H9 (cell line): ENCODE measurements at regions not wholly inside any gene's neighbourhood (a gene's known extent, or its start where the extent isn't known, plus 50 kb on each side); places are given as distances from the start of the nearest gene placed in this dataset.

Experiments
- DNase-seq: peaks from one replicate; pipeline ENCODE4 v3.0.0-alpha.2; 2017
- H2AFZ ChIP-seq: one replicate; pipeline ENCODE4 v1.6.1; 2013; ENCODE audit warnings: mild to moderate bottlenecking, low read length, control low read depth, moderate library complexity
- H2AK5ac ChIP-seq: 2 replicates; pipeline ENCODE4 v1.6.1; 2013; ENCODE audit warnings: low read length, control low read depth, mixed read lengths; ENCODE audit not compliant: insufficient read length
- H2BK120ac ChIP-seq: one replicate; pipeline ENCODE4 v1.6.1; 2013; ENCODE audit warnings: low read depth, mild to moderate bottlenecking, low read length, control low read depth, inconsistent platforms; ENCODE audit not compliant: poor library complexity, severe bottlenecking
- H2BK12ac ChIP-seq: 2 replicates; pipeline ENCODE4 v1.6.1; 2013; ENCODE audit warnings: low read length, control low read depth, mixed read lengths, low read depth; ENCODE audit not compliant: insufficient read length
- H2BK15ac ChIP-seq: 2 replicates; pipeline ENCODE4 v1.6.1; 2013; ENCODE audit warnings: low read depth, low read length, control low read depth
- H2BK20ac ChIP-seq: one replicate; pipeline ENCODE4 v1.6.1; 2013; ENCODE audit warnings: low read depth, mild to moderate bottlenecking, low read length, control low read depth, inconsistent platforms; ENCODE audit not compliant: poor library complexity, severe bottlenecking
- H2BK5ac ChIP-seq: 2 replicates; pipeline ENCODE4 v1.6.1; 2013; ENCODE audit warnings: low read length, control low read depth, mixed read lengths; ENCODE audit not compliant: insufficient read length
- H3K14ac ChIP-seq: 2 replicates; pipeline ENCODE4 v1.6.1; 2013; ENCODE audit warnings: low read length, control low read depth; ENCODE audit not compliant: insufficient read depth
- H3K18ac ChIP-seq: 2 replicates; pipeline ENCODE4 v1.6.1; 2013; ENCODE audit warnings: low read depth, mild to moderate bottlenecking, mixed read lengths, low read length, control low read depth; ENCODE audit not compliant: insufficient read length
- H3K23ac ChIP-seq: 2 replicates; pipeline ENCODE4 v1.6.1; 2013; ENCODE audit warnings: low read length, control low read depth, mixed read lengths, low read depth; ENCODE audit not compliant: insufficient read length
- H3K23me2 ChIP-seq: 2 replicates; pipeline ENCODE4 v1.6.1; 2013; ENCODE audit warnings: low read depth, mild to moderate bottlenecking, mixed read lengths, low read length, control low read depth; ENCODE audit not compliant: insufficient read length, poor library complexity, severe bottlenecking
- H3K27ac ChIP-seq: 2 replicates; pipeline ENCODE4 v1.5.1; 2013; ENCODE audit warnings: low read length, control low read depth, mixed read lengths, low read depth; ENCODE audit not compliant: insufficient read length
- H3K27me3 ChIP-seq: 2 replicates; pipeline ENCODE4 v1.6.1; 2013; ENCODE audit warnings: low read length, control low read depth, inconsistent platforms; ENCODE audit not compliant: insufficient read depth
- H3K4ac ChIP-seq: 2 replicates; pipeline ENCODE4 v1.6.1; 2013; ENCODE audit warnings: low read depth, mild to moderate bottlenecking, control low read depth, inconsistent platforms, low read length, moderate library complexity
- H3K4me1 ChIP-seq: 2 replicates; pipeline ENCODE4 v1.6.1; 2013; ENCODE audit warnings: low read length, control low read depth, inconsistent platforms; ENCODE audit not compliant: insufficient read depth
- H3K4me2 ChIP-seq: 2 replicates; pipeline ENCODE4 v1.6.1; 2013; ENCODE audit warnings: low read length, control low read depth, mixed read lengths; ENCODE audit not compliant: insufficient read length, insufficient read depth
- H3K56ac ChIP-seq: 2 replicates; pipeline ENCODE4 v1.6.1; 2013; ENCODE audit warnings: low read depth, mild to moderate bottlenecking, mixed read lengths, low read length, control low read depth; ENCODE audit not compliant: insufficient read length
- H3K79me1 ChIP-seq: 2 replicates; pipeline ENCODE4 v1.6.1; 2013; ENCODE audit warnings: low read depth, mild to moderate bottlenecking, moderate library complexity, low read length, control low read depth, inconsistent platforms; ENCODE audit not compliant: insufficient read depth, poor library complexity, severe bottlenecking
- H3K79me2 ChIP-seq: 2 replicates; pipeline ENCODE4 v1.6.1; 2013; ENCODE audit warnings: low read length, control low read depth, inconsistent platforms; ENCODE audit not compliant: insufficient read depth
- H3K9ac ChIP-seq: 2 replicates; pipeline ENCODE4 v1.6.1; 2013; ENCODE audit warnings: low read length, control low read depth, mixed read lengths; ENCODE audit not compliant: insufficient read length; ENCODE audit errors: extremely low read depth
- H3K9me3 ChIP-seq: one replicate; pipeline ENCODE4 v1.6.1; 2013; ENCODE audit warnings: low read depth, low read length, inconsistent platforms; ENCODE audit not compliant: control insufficient read depth
- H3T11ph ChIP-seq: one replicate; pipeline ENCODE4 v1.6.1; 2013; ENCODE audit warnings: mild to moderate bottlenecking, low read length, control low read depth, inconsistent platforms
- H4K20me1 ChIP-seq: one replicate; pipeline ENCODE4 v1.6.1; 2013; ENCODE audit not compliant: control insufficient read depth, insufficient read length, insufficient read depth
- H4K5ac ChIP-seq: 2 replicates; pipeline ENCODE4 v1.6.1; 2013; ENCODE audit warnings: low read depth, mild to moderate bottlenecking, mixed read lengths, low read length, control low read depth; ENCODE audit not compliant: insufficient read length
- H4K8ac ChIP-seq: replicated peaks from 2 replicates; pipeline ENCODE4 v1.6.1; 2013; ENCODE audit warnings: low read length, control low read depth, mixed read lengths, low read depth; ENCODE audit not compliant: insufficient read length
- H4K91ac ChIP-seq: 2 replicates; pipeline ENCODE4 v1.6.1; 2013; ENCODE audit warnings: low read depth, mild to moderate bottlenecking, moderate library complexity, mixed read lengths, low read length, control low read depth; ENCODE audit not compliant: insufficient read length
- H3K27ac Mint-ChIP-seq, 3 experiments: 2 replicates in 2 of 3; 3 replicates in 1 of 3; pipeline ENCODE4 v1.8.0; 2020 to 2021; ENCODE audit warnings: mixed read lengths in 3 of 3, mild to moderate bottlenecking in 1 of 3, moderate library complexity in 1 of 3
- H3K27me3 Mint-ChIP-seq: 2 replicates; pipeline ENCODE4 v1.8.0; 2021; ENCODE audit warnings: low read depth, mild to moderate bottlenecking, moderate library complexity, mixed read lengths
- H3K36me3 Mint-ChIP-seq, 3 experiments: 2 replicates in 2 of 3; 3 replicates in 1 of 3; pipeline ENCODE4 v1.8.0; 2020 to 2021; ENCODE audit warnings: low read depth in 3 of 3, mixed read lengths in 3 of 3; ENCODE audit not compliant: insufficient read depth in 1 of 3
- H3K4me1 Mint-ChIP-seq, 2 experiments: 2 replicates each; pipeline ENCODE4 v1.8.0; 2020; ENCODE audit warnings: mixed read lengths in 2 of 2
- H3K4me3 Mint-ChIP-seq, 2 experiments: 2 replicates in 1 of 2; 3 replicates in 1 of 2; pipeline ENCODE4 v1.8.0; 2020 to 2021; ENCODE audit warnings: mild to moderate bottlenecking in 2 of 2, mixed read lengths in 2 of 2, moderate library complexity in 1 of 2
- H3K9me3 Mint-ChIP-seq, 2 experiments: 2 replicates in 1 of 2; 3 replicates in 1 of 2; pipeline ENCODE4 v1.8.0; 2020; ENCODE audit warnings: mild to moderate bottlenecking in 2 of 2, mixed read lengths in 2 of 2, moderate library complexity in 1 of 2
- WGBS: extraction: QIAGEN DNeasy Blood & Tissue Kit; methylation state at CpG from one replicate; pipeline ENCODE4 v1.1.7; 2013; ENCODE audit warnings: missing lambda C conversion rate, low lambda C conversion rate, mixed read lengths; ENCODE audit not compliant: insufficient read length; ENCODE audit errors: extremely low coverage; 5-methylcytosine and 5-hydroxymethylcytosine counted together
- TF ChIP-seq, protein P1 (sequence below): fragments of 200-600 bp; sonication (generic); conservative IDR thresholded peaks from 3 replicates; pipeline ENCODE4 v1.8.0; 2021; ENCODE audit warnings: antibody characterized with exemption, mild to moderate bottlenecking

DNA sequence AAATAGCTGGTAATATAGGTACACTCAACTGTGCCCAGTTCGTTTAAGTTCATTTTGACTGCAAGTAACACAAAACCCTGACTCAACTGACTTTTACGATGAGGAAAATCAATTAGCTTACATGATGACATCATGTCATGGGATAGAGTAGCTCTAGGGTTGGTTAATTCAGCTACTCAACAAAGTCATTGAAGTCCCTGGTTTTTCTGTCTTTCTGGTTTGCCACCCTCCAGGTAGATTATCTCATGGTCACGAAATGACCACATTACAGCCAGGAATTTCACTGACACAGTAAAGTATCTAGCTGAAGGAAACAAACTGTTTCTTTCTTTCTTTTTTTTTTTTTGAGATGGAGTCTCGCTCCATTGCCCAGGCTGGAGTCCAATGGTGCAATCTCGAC lies 68.5 kb upstream of the FUT8 start:
- H3K27ac ChIP-seq, result no peak overlapping the region
- H4K5ac ChIP-seq, result no peak overlapping the region
- H3K27ac Mint-ChIP-seq, result no peak overlapping the region
- H3K23ac ChIP-seq, result no peak overlapping the region
- H2BK12ac ChIP-seq, result no peak overlapping the region
- H3K79me1 ChIP-seq, result no peaks in the 10 kb centered on the region
- no peaks in the 10 kb centered on the region for H3K9me3 ChIP-seq
- H3K4me1 ChIP-seq, result no peaks in the 10 kb centered on the region
- no peak overlapping the region for H3K4me3 Mint-ChIP-seq
- no peak overlapping the region for H2BK20ac ChIP-seq
- no peak overlapping the region for H4K8ac ChIP-seq
- H2BK15ac ChIP-seq, result no peak overlapping the region
- no peak overlapping the region for H2BK5ac ChIP-seq
- H3K9ac ChIP-seq, result no peak overlapping the region
- H3K27me3 ChIP-seq, result no peaks in the 10 kb centered on the region
- no peaks in the 10 kb centered on the region for H3K9me3 Mint-ChIP-seq
- no peaks in the 10 kb centered on the region for H3K36me3 Mint-ChIP-seq
- H3K56ac ChIP-seq, result no peak overlapping the region
- H3K4ac ChIP-seq, result no peak overlapping the region
- no peak overlapping the region for H2BK120ac ChIP-seq
- no peak overlapping the region for H3K4me2 ChIP-seq
- H3K79me2 ChIP-seq, result no peaks in the 10 kb centered on the region
- no peak overlapping the region for H2AFZ ChIP-seq
- H3K18ac ChIP-seq, result no peak overlapping the region
- no peak overlapping the region for H3K14ac ChIP-seq
- TF ChIP-seq, protein P1, sequence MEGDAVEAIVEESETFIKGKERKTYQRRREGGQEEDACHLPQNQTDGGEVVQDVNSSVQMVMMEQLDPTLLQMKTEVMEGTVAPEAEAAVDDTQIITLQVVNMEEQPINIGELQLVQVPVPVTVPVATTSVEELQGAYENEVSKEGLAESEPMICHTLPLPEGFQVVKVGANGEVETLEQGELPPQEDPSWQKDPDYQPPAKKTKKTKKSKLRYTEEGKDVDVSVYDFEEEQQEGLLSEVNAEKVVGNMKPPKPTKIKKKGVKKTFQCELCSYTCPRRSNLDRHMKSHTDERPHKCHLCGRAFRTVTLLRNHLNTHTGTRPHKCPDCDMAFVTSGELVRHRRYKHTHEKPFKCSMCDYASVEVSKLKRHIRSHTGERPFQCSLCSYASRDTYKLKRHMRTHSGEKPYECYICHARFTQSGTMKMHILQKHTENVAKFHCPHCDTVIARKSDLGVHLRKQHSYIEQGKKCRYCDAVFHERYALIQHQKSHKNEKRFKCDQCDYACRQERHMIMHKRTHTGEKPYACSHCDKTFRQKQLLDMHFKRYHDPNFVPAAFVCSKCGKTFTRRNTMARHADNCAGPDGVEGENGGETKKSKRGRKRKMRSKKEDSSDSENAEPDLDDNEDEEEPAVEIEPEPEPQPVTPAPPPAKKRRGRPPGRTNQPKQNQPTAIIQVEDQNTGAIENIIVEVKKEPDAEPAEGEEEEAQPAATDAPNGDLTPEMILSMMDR, result no peak
- DNase-seq, result no peak
- H4K91ac ChIP-seq, result no peak overlapping the region
- no peaks in the 10 kb centered on the region for H4K20me1 ChIP-seq
- H3K23me2 ChIP-seq, result no peaks in the 10 kb centered on the region
- no peak overlapping the region for H3T11ph ChIP-seq
- peaks cover 42% of the 10 kb centered on the region for H3K27me3 Mint-ChIP-seq
- peaks cover 6 to 7% of the 10 kb centered on the region in 2 experiments; a peak in 3 of 4 replicates for H3K4me1 Mint-ChIP-seq
- H2AK5ac ChIP-seq, result no peak overlapping the region
- no CpG with 5 or more reads among the region's 5 CpGs for WGBS
